ENCODE measurements at regions not wholly inside any gene's neighbourhood (a gene's known extent, or its start where the extent isn't known, plus 50 kb on each side); places are given as distances from the start of the nearest gene placed in this dataset.

GRCh38 chr5:157923765-157924164 is 64.8 kb upstream of the CLINT1 start:
- peak; percentile 4 for DNase-seq (ENCODE audit: low spot score)

DNA sequence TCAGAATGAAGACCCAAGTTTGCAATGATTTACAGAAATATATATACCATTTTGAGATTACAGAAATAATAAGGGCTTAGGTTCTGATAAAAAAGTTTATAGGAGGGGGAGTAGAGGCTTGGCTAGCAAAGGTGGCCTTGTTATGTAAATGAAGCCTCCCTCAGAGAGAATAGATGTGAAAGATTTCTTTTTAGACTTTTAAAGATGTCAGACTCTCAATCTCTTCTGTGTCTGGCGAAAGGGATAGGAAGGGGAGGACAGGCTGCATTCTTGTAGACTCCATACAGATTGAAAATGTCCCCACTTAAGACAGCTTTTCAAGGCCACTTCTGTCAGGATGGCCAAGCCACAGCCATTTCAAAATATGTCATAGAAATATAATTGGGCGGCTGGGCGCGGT is 63.1 kb upstream of the CLINT1 start:
- DNase-seq (ENCODE audit: low spot score) = no peak

DNA sequence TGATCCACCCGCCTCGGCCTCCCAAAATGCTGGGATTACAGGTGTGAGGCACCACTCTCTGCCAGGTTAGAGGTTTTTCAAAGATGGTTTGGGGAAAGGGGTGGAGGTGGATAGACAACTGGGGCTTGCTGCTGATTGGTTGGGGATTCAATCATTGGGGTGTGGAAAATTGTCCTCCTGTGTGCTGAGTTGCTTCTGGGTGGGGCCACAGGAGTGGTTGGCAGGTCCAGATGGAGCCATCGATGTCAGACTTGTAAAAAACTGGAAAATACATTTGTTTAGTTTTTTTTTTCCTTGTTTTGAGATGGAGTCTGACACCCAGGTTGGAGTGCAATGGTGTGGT is 61.9 kb upstream of the CLINT1 start:
- peak; percentile 53 for DNase-seq (ENCODE audit: low spot score)

DNA sequence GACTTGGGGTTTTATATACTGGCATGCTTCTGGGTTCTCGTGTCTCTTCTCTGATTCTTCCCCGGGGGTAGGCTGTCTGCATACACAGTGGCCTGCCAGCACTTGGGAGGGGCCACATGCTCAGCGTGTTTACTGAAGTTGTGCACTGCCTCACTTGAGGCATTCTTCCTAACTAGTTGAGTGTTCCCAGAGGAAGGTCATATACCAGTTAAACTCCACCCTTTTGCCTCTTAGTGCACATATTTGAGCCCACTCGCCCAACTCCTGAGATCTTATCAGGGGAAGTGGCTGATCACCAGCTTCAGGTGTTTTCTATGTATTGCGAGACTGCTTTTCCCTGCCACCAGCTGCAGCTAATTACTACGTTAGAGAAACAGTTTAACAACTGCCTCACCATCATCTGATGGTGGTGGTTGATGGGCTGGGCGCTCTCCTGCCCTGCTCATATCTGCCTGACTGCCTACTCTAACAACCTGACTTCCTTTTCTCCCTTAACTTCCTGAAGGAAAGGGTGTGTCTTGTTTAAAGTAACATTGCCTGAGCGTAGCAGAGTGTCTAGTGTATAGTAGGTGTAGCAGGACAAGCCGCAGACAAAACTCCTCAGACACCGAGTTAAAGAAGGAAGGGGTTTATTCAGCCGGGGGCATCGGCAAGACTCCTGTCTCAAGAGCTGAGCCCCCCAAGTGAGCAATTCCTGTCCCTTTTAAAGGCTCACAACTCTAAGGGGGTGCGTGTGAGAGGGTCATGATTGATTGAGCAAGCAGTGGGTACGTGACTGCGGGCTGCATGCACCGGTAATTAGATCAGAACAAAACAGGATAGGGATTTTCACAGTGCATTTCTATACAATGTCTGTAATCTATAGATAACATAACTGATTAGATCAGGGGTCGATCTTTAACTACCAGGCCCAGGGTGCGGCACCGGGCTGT is 60.1 kb upstream of the CLINT1 start:
- DNase-seq (ENCODE audit: low spot score) = peak; percentile 75

DNA sequence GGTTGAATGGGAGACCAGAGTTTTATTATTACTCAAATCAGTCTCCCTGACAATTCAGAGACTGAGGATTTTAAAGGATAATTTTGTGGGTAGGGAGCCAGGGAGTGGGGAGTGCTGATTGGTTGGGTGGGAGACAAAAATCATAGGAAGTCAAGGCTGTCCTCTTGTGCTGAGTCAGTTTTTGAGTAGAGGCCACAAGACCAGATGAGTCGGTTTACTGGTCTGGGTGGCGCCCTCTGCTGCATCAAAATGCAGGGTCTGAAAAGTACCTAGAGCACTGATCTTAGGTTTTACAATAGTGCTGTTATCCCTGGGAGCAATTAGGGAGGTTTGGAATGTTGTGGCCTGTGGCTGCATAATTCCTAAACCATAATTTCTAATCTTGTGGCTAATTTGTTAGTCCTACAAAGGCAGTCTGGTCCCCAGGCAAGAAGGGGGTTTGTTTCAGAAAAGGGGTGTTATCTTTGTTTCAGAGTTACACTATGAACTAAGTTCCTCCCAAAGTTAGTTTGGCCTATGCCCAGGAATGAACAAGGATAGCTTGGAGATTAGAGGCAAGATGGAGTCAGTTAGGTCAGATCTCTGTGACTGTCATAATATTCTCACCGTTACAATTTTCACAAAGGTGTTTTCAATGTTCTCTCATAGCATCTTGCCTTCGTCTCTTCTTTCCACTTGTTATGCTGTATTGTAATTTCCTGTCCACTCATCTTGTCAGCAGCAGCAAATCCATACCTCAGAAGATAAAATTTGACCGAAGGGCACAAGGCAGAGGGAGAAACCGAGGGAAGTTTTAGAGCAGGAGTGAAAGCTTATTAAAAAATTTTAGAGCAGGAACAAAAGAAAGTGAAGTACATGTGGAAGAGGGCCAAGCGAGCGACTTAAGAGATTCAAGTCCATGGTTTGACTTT is 59.2 kb upstream of the CLINT1 start:
- peak; percentile 87 for DNase-seq (ENCODE audit: low spot score)

- peak; percentile 4 for DNase-seq (ENCODE audit: low spot score)
Observed at GRCh38 chr5:157917491-157917890, 58.5 kb upstream of the CLINT1 start.

DNA sequence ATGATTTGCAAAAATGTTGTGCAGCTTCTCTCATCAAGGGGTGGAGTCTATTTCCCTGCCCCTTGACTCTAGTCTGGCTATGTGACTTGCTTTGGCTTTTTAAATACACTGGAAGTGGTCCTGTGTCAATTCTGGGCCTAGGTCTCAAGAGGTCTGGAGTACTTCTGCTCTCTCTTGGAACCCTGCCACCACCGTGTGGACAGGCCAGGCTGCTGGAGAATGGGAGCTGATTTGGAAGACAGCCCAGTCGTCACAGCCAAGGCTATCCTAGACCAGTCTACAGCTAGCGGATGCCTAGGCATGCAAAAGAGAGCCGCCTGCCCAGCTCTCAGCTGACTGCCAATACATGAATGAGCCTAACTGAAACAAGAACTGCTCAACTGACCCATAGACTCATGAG is 56.7 kb upstream of the CLINT1 start:
- DNase-seq (ENCODE audit: low spot score) = peak; percentile 89

DNA sequence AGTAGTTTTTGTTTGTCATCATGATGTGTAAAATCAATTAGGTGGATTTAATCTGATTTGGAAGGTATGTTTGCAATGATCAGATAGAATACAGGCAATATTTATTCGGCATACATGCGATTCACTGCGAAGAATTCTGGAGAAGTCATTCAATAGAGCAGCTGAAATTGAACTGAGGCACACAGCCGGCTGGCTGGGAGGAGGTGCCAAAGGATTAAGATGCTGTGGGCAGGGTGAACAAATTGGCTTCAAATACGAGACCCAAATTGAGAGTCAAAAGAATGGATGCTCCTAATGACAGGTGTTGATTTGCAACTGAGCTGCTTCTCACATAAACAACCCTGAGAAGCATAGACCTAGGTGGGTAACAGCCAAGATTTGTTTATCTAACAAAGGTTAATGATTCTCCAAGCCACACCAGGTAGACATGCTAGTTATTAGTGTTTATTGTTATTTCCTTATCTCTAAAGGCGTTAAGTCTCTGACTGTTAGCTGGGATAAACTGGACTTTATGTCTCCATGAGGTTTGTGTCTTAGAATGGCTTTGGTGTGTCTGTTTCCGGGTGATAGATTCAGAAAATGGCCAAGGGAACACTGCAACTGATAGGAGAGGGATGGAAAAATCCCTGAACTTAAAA is 55.3 kb upstream of the CLINT1 start:
- peak; percentile 18 for DNase-seq (ENCODE audit: low spot score)

DNA sequence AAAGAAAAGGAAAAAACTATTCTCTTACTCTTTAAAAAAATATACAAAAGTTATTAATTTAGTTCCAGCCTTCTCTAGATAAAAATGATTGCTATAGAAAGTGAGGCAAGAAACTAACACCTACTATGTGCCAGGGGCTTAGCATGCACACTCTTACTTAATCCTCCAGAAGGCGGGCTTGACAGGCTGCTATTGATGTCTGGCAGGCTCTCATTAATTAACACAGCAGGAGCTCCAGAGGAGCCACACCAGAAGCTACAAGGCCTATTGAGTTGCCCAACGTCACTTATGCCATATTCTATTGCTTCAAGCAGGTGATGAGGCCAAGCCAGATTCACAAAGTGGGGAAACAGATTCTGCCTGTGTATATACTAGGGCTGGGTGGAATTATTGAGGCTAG is 54.6 kb upstream of the CLINT1 start:
- DNase-seq (ENCODE audit: low spot score) = peak; percentile 22

- DNase-seq (ENCODE audit: low spot score) = peak; percentile 45
Observed at GRCh38 chr5:157912621-157913325, 53.8 kb upstream of the CLINT1 start.

DNA sequence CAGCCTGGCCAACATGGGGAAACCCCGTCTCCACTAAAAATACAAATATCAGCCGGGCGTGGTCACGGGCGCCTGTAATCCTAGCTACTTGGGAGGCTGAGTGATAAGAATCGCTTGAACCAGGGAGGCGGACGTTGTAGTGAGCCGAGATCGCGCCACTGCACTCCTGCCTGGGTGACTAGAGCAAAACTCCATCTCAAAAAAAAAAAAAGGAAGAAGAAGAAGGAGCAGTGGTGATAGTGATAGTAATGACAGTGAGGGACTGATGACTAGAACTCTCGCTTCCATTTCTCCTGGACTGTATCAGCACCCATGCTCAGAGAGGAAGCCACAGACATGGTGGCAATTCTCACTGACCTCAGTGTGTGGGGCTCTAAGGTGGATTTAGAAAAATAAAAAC is 52.6 kb upstream of the CLINT1 start:
- DNase-seq (ENCODE audit: low spot score) = no peak
